GM19468 (cell line): ENCODE measurements at regions not wholly inside any gene's neighbourhood (a gene's known extent, or its start where the extent isn't known, plus 50 kb on each side); places are given as distances from the start of the nearest gene placed in this dataset.
"Not testable (repeated sequence)": the region's sequence is repeated elsewhere in the genome, so short reads cannot be mapped to it uniquely, and the experiment has no call there.

Experiments used
- ATAC-seq: cut with Tn5 transposase; IDR thresholded peaks from one replicate; pipeline ENCODE4 v1.9.1; 2021; ENCODE audit warnings: mild to moderate bottlenecking, moderate library complexity, moderate number of reproducible peaks; ENCODE audit not compliant: unreplicated experiment; ENCODE audit errors: extremely low read depth

DNA sequence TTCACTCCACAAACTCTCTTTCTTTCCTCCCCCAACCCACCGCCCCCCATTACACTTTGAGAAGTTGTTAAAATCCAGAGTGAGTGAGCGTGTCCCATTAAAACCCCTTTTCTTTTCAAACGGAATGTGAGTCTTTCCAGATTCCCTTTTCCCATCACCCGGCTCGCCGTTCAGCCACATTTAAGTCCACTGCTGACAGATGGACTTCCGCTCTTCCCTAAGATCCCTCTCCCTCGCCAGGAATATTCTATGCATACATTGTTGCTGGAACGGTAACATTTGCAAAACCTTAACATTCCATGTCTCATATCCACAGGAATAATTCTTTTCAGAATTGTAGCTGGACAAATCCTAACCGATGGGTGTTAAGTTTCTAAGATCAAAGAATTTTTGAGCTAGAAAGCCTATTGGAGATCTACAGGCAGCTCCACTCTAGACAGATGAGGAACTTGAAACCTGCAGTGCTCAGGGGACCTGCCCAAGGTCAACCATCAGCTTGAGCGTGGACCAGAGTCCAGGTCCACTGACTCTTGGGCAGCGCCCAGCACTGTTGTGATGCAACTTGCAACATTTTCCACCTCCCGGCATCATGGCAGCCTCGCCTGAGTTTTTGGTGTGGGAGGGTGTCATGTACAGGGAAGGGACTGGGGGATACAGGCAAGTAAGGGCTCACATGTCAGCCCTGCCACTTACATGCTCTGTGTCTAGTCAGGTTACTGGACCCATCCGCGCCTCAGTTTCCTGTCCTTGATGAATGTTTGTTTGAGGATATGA, 500.1 kb downstream of the CCDC171 start:
- no peak for ATAC-seq

DNA sequence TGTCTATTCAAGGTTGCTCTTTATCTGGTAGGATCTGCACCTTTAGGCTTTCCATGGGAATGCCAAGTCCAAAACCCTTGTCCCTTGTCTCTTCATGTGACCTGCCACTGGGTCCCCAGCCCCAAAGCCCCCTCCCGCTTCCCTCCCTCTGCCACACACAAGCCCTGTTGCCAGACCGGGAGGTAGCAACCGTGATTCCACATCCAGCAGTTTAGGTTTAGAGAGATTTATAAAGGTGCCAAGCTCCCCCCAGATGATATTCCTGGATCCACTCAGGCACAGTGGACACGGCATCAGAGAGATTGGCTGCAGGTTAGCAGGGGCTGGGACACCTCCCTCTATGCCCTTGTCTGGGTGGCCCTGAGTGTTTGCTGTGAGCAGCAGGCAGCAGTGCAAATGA, 504.7 kb downstream of the CCDC171 start:
- no peak for ATAC-seq

DNA sequence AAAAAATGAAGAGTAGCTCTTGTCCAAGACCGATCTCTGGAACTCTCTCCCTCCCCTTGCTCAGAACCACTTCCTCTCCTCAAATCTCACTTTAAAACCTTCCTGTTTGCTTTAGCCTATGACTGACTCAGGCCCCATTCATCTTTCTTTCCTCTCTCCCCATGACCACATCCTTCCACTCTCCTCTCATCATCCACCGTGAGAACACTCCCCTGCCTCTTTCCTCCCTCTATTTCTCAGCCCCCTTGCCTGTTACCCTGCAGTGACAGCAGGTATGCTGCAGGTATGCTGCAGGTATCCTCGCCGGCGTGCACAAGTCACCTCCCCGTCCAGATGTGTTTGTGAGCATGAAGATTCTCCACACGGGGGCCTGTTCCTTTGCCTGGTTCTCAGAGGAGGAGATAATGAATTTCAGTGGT, 505.3 kb downstream of the CCDC171 start:
- ATAC-seq = no peak

DNA sequence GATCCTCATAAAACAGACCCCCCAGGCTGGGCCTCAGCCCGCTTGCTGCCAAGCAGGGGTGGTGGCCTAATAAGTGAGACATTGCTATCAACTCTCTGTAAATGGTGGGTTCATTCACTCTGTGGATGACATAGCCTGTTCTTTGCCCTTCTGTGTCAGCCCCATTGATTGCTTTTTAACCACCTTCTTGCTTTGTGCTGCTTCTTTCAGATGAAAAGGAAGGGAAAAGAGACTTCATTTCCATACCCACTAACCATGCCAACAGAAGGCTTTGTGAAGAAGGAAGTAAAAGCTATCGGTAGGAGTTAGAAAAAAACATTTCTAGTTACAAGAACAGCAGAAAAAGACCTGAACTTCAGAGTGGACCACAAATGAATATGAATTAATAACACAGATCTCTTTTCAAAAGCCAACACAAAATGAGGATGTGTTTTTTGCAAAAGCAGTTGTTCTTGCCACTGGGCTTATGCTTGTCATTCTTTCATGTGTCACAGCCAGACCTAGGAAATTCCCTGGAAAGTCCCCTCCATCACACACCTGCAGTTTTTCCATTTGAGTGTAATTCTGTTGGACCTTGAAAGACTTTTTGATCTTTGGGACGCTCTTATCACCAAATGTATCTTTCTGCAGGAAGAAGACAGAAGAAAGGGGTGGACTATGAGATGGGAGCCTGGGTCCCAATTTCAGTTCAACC, 507.7 kb downstream of the CCDC171 start:
- ATAC-seq = no peak

DNA sequence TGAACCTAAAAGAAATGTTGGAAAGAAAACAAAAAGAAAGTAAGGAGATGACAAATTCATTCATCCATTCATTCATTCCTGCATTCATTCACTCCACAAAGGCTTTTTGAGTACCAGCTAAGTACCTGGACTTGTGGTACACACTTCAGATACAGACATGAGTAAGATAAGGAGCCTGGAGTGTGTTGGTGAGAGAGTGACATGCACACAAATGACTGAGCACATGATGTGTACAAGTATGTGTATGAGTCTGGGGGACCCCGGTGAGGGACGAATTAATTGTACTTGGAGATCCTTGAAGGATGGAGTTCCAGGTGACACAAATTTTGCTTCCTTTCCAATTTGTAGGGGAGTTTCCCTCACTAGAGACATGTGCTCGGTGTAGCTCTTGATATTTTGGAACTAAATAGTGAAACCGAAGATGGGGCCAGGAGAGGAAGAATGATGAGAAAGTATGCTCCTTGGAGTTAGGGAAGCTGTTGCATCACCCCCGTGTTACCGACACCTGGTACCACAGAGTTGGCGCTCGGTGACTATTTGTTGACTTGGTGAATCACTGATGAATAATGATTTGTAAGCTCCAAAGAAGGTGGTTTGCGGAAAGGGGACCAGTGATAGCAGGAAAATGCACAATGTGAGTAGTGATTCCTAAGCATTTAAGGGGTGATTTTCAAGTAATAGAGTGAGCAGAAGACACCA, 509.8 kb downstream of the CCDC171 start:
- no peak for ATAC-seq

DNA sequence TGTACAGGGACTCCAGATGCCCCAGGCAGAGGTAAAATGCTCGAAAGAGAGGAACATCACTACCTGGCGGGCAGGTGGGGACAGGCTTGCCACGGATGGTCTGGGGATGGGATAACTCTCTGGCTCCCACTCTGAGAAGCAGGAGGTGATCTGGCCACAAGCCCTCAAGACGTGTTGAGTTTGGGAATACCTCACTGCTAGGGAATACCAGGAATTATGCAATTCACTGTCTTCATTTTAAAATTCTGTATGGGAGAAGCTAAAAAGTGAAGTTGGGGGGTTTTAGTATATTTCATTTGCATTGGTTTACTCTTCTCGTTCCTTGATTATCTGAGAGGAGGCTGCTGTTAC, 510.4 kb downstream of the CCDC171 start:
- ATAC-seq = no peak

DNA sequence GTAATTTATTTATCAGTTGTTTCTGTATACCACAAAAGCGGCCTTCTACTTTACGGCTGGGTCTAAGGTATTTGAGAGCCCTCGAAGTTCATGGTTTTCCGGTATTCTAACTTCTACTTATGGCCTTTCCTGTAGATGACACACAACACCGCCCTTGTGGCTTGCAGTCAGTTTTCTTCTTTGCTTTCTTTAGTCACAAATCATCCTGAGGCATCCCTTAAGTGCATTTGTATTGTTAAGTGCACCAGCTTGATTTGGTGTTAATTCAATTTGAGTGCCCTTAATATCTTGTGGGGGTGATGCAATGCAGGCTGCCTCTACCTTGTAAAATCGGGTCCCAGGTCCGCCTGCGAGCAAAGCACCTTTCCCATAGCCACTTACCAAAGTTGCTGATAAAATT, 511.9 kb downstream of the CCDC171 start:
- no peak for ATAC-seq

DNA sequence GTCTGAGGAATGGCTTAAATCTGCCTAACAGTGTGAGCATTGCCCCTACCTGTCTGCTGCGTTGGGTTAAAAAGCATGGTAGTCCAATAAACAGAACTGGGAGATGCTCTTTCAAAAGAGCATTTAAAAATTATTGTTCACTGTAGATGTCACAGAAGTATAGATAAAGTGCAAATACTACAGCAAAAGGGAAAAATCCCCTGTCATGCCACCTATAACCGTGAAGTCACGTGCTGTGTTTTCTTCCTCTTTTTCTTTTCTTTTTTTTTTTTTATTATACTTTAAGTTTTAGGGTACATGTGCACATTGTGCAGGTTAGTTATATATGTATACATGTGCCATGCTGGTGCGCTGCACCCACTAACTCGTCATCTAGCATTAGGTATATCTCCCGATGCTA, 513.4 kb downstream of the CCDC171 start:
- not testable (repeated sequence) for ATAC-seq

DNA sequence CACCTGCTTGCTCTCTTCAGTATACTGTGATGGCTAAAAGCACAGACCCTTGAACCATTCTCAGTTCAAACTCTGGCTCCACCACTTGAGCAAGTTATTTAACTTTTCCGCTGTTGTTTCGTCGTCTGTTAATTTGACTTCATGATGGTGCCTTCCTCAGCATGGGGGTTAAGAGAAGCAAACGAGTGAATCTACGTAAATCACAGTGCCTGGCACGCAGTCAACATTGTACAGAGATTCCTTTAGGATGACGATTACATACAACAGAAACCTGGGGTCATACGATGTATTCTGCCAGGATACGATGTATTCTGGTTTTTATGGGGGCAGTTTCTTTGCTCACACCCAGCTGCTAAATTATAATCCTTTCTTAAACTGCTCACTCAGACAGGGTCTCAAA, 515.6 kb downstream of the CCDC171 start:
- ATAC-seq = no peak

DNA sequence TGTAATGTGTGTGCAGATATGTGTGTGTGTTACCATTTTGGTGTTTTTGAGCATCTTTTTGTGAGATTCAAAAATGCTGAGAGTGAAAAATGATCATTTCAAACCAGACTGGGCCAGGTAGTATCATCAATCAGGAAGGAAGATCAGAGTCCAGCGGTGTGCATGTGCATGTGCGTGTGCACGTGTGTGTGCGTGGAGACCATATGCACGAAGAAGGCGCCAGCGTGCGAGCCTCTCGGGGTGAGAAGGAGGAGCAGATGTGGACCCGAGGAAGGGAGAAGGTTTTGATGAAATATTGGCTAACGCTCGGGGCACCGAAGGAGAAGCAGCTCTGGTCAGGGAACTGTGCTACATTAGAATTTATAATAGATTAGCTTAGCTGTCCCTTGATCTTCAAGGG, 516.4 kb downstream of the CCDC171 start:
- no peak for ATAC-seq

DNA sequence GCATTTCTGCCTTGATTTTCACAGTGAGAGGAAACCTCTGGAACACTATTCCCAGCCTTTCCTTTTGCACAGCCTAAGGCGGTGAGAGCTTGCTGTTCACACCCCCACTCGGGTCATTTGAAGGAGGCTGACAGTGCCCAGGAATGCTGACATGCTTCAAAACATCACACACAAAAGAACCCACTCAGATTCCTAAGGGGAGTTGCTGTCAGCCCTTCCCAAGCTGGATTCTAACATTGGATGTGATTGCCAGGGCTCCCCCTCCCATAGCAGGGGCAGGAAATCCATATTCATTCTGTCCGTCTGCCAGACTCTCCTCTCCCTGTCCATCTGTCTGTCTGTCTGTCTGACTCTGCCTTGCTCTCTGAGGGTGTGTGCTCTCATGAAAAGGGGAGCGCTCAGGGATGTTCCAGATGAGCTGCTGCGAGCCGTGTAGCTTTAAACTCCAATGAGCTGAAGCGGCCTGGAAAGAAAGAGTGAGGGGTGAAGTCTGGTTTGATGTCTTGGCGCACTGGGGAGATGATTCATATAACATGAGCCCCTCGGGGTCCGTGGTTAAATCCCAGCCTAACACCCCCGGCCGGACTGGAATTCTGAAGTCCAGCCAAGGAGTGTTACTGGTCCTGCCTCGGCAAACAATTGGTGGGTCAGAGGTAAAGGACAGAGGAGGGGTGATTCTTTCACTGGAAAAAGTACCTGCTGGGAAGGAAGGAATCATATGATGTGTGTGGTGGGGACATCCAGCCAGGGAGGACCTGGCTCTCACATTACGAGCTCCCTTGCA, 517.0 kb downstream of the CCDC171 start:
- ATAC-seq = no peak

DNA sequence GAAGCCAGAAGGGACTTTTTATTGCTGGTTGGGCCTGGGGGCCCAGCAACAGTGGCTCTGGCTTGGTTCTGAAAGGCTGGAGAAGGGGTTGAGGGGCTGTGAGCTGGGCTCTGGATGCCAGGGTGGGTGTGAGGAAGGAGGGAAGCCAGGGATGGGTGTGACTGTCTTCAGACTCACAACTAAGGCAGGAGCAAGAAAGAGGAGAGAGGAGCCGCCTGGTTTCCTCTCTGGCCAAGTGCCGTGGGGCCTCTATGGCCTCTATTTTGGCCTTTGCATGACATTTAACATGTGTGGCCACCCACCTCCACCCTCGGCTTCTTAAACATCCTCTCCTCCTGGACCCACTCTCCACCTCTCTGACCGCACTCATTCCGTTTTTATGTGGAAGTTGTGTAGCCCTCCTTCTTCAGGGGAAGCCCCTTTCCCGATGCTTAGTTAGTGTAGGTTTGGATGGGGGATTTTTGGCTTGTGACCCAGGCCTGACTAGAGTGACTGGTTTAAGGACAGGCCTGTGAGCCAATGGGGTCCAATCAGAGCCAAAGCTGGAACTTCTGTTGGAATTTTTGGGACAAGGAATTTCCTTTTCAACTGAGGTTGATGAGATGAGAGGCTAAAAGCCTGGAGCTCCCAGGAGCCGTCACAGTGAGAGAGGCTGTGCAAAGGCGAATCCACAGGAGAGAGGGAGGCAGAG, 517.8 kb downstream of the CCDC171 start:
- ATAC-seq = no peak

DNA sequence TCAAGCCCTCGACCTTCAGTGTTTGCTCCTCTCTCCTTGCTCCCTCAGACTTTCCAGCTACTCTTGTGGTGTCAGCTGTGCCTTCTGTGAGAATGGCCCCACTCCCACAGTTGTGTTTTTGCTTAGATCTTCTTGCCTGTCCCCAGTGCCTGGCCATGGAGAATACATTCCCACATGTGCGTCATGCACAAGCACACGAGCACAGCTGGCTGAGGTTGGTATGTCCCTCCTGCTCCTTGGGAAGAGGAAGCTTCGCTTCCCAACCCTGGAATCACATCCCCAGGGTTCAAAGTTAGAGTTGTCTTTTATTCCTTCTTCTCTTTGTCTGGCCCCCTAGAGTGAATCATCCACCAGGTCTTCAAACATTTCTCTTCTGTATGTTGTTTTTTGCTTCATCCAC, 518.6 kb downstream of the CCDC171 start:
- ATAC-seq = no peak

DNA sequence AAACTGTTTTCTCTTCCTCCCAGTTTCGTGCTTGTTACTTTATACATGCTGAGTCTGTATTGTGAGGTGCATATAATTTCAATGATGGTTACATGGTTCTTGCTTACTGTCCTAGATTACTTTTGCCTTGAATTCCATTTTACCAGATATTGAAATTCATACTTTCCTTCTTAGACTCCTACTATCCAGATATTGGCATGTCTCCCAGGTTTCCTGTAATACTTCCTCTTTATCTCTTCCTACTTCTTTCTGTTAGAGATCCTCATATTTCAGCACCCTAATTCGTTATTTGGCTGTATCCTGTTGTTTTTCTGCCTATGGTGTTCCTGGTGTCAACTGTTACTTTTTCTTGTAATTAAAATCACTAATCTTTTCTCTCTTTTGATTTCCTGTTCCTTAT, 522.1 kb downstream of the CCDC171 start:
- ATAC-seq = no peak

DNA sequence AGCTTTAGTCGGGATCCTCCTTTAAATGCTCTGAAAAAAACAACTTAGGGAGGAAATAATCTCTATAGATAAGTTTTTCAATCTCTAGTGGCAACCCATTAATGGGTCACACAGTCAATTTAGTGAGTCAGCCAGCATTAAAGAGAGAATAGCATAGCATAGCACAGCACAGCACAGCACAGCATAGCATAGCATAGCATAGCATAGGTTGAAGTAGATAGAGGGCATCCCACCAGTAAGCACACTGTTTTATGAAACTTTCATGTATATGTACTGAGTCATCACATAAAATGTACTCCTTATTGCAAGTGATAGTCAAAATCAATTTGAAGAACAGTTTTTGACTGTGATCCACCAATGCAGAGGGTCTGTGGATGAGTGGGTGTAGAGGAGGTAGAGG, 522.9 kb downstream of the CCDC171 start:
- ATAC-seq = no peak

DNA sequence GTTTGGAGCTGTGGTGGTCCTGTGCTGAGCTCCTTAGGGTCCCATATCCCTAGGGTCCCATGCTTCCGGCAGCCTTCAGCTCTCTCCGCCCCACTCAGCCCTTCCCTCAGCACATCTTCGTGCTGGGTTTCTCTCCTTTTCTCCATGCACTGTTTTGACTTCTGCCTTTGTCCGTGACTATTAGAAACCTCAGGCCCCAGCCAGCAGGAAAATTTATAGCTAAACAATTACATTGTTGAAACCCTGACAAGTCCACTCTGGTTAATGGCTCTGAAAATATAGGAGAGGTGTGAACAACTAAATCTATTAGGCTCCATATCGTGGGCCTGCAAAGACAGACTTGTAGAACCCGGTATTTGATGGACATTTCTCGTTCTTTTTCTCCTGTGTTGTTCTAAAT, 523.7 kb downstream of the CCDC171 start:
- ATAC-seq = no peak

DNA sequence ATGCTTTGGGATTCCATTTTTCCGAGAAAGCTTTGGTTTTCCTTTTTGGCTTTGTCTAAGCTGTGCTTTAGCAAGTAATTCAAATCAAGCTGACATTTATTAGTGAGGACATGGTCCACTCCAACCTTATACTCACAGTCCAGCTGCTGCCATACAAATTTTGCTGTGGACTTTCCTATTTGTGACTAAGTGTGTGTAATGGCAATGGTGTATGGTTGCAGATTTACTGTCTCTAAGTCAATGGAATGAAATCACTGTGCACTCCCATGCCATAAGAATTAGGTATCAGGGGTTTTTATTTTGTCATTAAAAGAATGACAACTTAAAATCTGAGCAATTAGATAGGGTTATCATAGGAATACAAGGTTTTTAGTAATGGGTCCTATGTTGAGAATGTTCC, 530.0 kb downstream of the CCDC171 start:
- no peak for ATAC-seq

DNA sequence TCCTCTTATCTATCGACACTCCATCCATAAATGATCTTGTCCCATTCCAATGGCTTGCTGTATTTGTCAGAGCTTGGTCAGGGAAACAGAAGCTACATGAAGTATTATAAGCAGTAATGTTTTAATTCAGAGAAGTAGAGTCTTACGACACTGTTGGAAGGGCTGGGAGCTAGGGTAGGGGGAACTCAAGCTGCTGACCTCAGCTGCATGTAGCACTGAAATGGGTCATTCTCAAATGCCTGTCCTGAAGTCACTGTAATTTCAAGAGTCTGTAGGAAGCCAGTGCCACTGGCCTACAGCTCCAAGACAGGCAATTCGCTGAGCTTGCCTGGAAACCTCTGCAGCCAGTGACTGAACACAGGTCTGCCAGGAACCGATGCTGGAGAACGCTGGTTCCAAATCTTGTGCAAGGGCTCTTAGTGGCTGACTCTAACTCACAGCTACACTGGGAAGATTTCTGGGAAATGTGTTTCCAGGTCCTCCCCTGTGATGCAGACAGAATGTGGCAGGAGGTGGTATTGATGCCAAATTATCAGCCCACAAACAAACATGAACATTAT, 532.4 kb downstream of the CCDC171 start:
- no peak for ATAC-seq

DNA sequence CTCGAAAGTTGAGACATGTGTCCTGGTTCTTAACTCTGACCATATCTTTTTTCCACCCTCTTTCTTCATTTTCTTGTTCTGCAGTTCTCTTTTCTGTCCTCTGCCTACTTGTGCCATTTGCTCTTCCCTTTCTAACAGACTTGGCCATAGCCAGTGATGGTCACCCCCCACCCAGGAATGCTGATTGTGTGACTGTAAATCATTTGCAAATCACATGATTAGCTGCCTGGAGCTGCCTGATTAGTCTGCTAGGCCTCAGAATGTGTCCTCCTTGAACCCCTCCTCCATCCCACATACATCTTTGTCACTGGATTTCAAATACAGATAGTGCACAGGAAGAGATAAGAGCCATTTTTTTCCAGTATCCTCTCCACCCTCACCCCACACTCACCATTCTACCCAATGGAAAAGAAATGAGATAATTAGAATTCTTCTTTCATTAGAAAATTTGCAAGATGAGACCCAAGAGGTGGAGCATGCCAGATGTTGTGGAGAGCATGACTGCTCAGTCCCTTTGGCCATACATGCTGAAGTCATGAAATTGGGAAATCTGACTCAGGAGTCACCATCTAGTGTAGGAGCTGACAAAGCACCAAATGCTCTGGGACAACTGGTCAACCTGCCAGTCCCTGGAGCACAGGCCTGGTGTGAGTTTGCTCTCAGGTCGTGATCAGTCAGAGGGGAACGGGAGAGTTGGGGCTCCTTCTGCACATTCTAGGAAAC, 538.2 kb downstream of the CCDC171 start:
- no peak for ATAC-seq
